NCI-H345 (cell line): ENCODE measurements at regions not wholly inside any gene's neighbourhood (a gene's known extent, or its start where the extent isn't known, plus 50 kb on each side); places are given as distances from the start of the nearest gene placed in this dataset.
"Not testable (repeated sequence)": the region's sequence is repeated elsewhere in the genome, so short reads cannot be mapped to it uniquely, and the experiment has no call there.

Experiments used
- DNase-seq: peaks from one replicate; lab custom pipeline; 2025; lab: John Stamatoyannopoulos, UW

- not testable (repeated sequence) for DNase-seq
Measured at GRCh38 chr4:135864304-135864703, 1662.7 kb upstream of the PABPC4L start.

GRCh38 chr4:135840781-135841180 is 1639.2 kb upstream of the PABPC4L start:
- no peak for DNase-seq

- no peak for DNase-seq
Measured at GRCh38 chr4:135839712-135840111, 1638.1 kb upstream of the PABPC4L start.

GRCh38 chr4:135838889-135839288 is 1637.3 kb upstream of the PABPC4L start:
- DNase-seq = no peak

- DNase-seq = no peak
Measured at GRCh38 chr4:135834471-135834870, 1632.9 kb upstream of the PABPC4L start.

- DNase-seq = no peak
Measured at GRCh38 chr4:135833529-135833928, 1631.9 kb upstream of the PABPC4L start.

- no peak for DNase-seq
Measured at GRCh38 chr4:135824759-135825296, 1623.2 kb upstream of the PABPC4L start.

GRCh38 chr4:135804785-135805184 is 1603.2 kb upstream of the PABPC4L start:
- DNase-seq = no peak

- DNase-seq = no peak
Measured at GRCh38 chr4:135777361-135777760, 1575.8 kb upstream of the PABPC4L start.

GRCh38 chr4:135775909-135776308 is 1574.3 kb upstream of the PABPC4L start:
- no peak for DNase-seq

- no peak for DNase-seq
Measured at GRCh38 chr4:135770505-135770904, 1568.9 kb upstream of the PABPC4L start.

- no peak for DNase-seq
Measured at GRCh38 chr4:135744928-135745327, 1543.3 kb upstream of the PABPC4L start.

GRCh38 chr4:135741583-135741982 is 1540.0 kb upstream of the PABPC4L start:
- DNase-seq = peak; percentile 4

GRCh38 chr4:135739354-135739753 is 1537.8 kb upstream of the PABPC4L start:
- DNase-seq = no peak

- DNase-seq = no peak
Measured at GRCh38 chr4:135735512-135735911, 1533.9 kb upstream of the PABPC4L start.

- no peak for DNase-seq
Measured at GRCh38 chr4:135732448-135732847, 1530.9 kb upstream of the PABPC4L start.

GRCh38 chr4:135731682-135732081 is 1530.1 kb upstream of the PABPC4L start:
- DNase-seq = no peak

GRCh38 chr4:135724421-135724820 is 1522.8 kb upstream of the PABPC4L start:
- DNase-seq = no peak

- no peak for DNase-seq
Measured at GRCh38 chr4:135718019-135718418, 1516.4 kb upstream of the PABPC4L start.

GRCh38 chr4:135705343-135705742 is 1503.8 kb upstream of the PABPC4L start:
- no peak for DNase-seq

- DNase-seq = no peak
Measured at GRCh38 chr4:135694066-135694465, 1492.5 kb upstream of the PABPC4L start.

GRCh38 chr4:135684001-135684400 is 1482.4 kb upstream of the PABPC4L start:
- DNase-seq = no peak

- no peak for DNase-seq
Measured at GRCh38 chr4:135672202-135672601, 1470.6 kb upstream of the PABPC4L start.

GRCh38 chr4:135670548-135670947 is 1469.0 kb upstream of the PABPC4L start:
- DNase-seq = no peak
